A549 (cell line): ENCODE measurements at regions not wholly inside any gene's neighbourhood (a gene's known extent, or its start where the extent isn't known, plus 50 kb on each side); places are given as distances from the start of the nearest gene placed in this dataset.
"Not testable (repeated sequence)": the region's sequence is repeated elsewhere in the genome, so short reads cannot be mapped to it uniquely, and the experiment has no call there.

ENCODE experiments used
- ATAC-seq, 2 experiments: fragments of 200-7000 bp in 1 of 2; fragments of >200 bp in 1 of 2; cut with Nextera tagmentation in 1 of 2; cut with Tn5 transposase in 1 of 2; 3 replicates each; pipeline versions ENCODE4 v1.8.0 to v1.9.1; 2018 to 2020; ENCODE audit warnings: mild to moderate bottlenecking in 1 of 2, moderate library complexity in 1 of 2
- CTCF ChIA-PET: fragments of 300-600 bp; sonication (Branson Sonifier 250); formaldehyde crosslinking; extraction: SDS; loops from one replicate; lab custom pipeline; 2021; ENCODE audit warnings: antibody characterized with exemption, inconsistent platforms; lab: Yijun Ruan, JAX
- POLR2A ChIA-PET: fragments of 350-600 bp; formaldehyde crosslinking; extraction: SDS; loops from one replicate; lab custom pipeline; 2021; ENCODE audit warnings: antibody characterized with exemption, inconsistent platforms; lab: Yijun Ruan, JAX
- DNase-seq, 2 experiments: peaks; one replicate each; pipeline versions ENCODE4 v3.0.0 to v3.0.0-alpha.2; 2011 to 2016; ENCODE audit warnings: low read depth in 1 of 2, low spot score in 1 of 2
- FAIRE-seq: peaks from 2 replicates; lab custom pipeline; 2011; peaks lifted over from hg19 to GRCh38; lab: Jason Lieb, UNC
- H3K27ac ChIP-seq, 2 experiments: fragments of >200 bp; sonication (Bioruptor Twin); formaldehyde crosslinking; 3 replicates each; pipeline ENCODE4 v1.5.1; 2016 to 2017
- H3K4me1 ChIP-seq: fragments of >200 bp; sonication (Bioruptor Twin); formaldehyde crosslinking; 3 replicates; pipeline ENCODE4 v1.6.1; 2016
- H3K4me2 ChIP-seq: fragments of >200 bp; sonication (Bioruptor Twin); formaldehyde crosslinking; 3 replicates; pipeline ENCODE4 v1.6.1; 2016
- H3K4me3 ChIP-seq: fragments of >200 bp; sonication (Bioruptor Twin); formaldehyde crosslinking; 3 replicates; pipeline ENCODE4 v1.5.1; 2016
- H3K9me3 ChIP-seq: fragments of >200 bp; sonication (Bioruptor Twin); formaldehyde crosslinking; 3 replicates; pipeline ENCODE4 v1.6.1; 2016
- ATOH8 ChIP-seq: fragments of 250-450 bp; sonication (Bioruptor Pico); IDR thresholded peaks from 2 replicates; pipeline ENCODE4 v1.5.0; 2020; ENCODE audit warnings: low read depth, mild to moderate bottlenecking, moderate library complexity
- CBX2 ChIP-seq: fragments of 200-600 bp; sonication (generic); IDR thresholded peaks from 2 replicates; pipeline ENCODE4 v1.6.1; 2016; ENCODE audit warnings: low read depth, mild to moderate bottlenecking, borderline replicate concordance
- CBX8 ChIP-seq: fragments of 200-600 bp; sonication (generic); IDR thresholded peaks from 2 replicates; pipeline ENCODE4 v1.6.1; 2016
- CHD2 ChIP-seq: fragments of 150-350 bp; IDR thresholded peaks from 2 replicates; pipeline ENCODE4 v1.6.1; 2014; ENCODE audit warnings: low read length; ENCODE audit not compliant: partially characterized antibody
- EHMT2 ChIP-seq: fragments of 200-600 bp; sonication (generic); IDR thresholded peaks from 2 replicates; pipeline ENCODE4 v1.6.1; 2016; ENCODE audit warnings: antibody characterized with exemption, low read depth, mild to moderate bottlenecking, moderate library complexity
- EP300 ChIP-seq, 2 experiments: fragments of >200 bp; sonication (Bioruptor Twin); formaldehyde crosslinking; IDR thresholded peaks; 2 replicates in 1 of 2; 3 replicates in 1 of 2; pipeline ENCODE4 v1.6.1; 2016 to 2017
- HES2 ChIP-seq: fragments of >200 bp; sonication (Bioruptor Twin); formaldehyde crosslinking; IDR thresholded peaks from 2 replicates; pipeline ENCODE4 v1.6.1; 2016
- HMGXB4 ChIP-seq: fragments of 250-450 bp; sonication (Bioruptor Pico); IDR thresholded peaks from 2 replicates; pipeline ENCODE4 v1.5.0; 2021; ENCODE audit warnings: mild to moderate bottlenecking, moderate library complexity, borderline replicate concordance
- HOXA7 ChIP-seq: fragments of 250-450 bp; sonication (Bioruptor Pico); IDR thresholded peaks from 2 replicates; pipeline ENCODE4 v1.5.0; 2020; ENCODE audit warnings: mild to moderate bottlenecking, moderate library complexity
- HOXB13 ChIP-seq: fragments of 250-450 bp; sonication (Bioruptor Pico); IDR thresholded peaks from 2 replicates; pipeline ENCODE4 v1.5.0; 2020; ENCODE audit warnings: low read depth, mild to moderate bottlenecking, moderate library complexity
- HOXB5 ChIP-seq: fragments of 250-450 bp; sonication (Bioruptor Pico); IDR thresholded peaks from 2 replicates; pipeline ENCODE4 v1.5.0; 2020; ENCODE audit warnings: mild to moderate bottlenecking, moderate library complexity
- MAX ChIP-seq: IDR thresholded peaks from 2 replicates; pipeline ENCODE4 v1.6.1; 2012
- MAZ ChIP-seq: fragments of 150-350 bp; IDR thresholded peaks from 2 replicates; pipeline ENCODE4 v1.6.1; 2014; ENCODE audit warnings: antibody characterized with exemption, low read depth, low read length, borderline replicate concordance
- NFE2L2 ChIP-seq: fragments of 150-350 bp; conservative IDR thresholded peaks from 2 replicates; pipeline ENCODE4 v1.6.1; 2014; ENCODE audit warnings: low read length
- NR3C1 ChIP-seq: fragments of >200 bp; sonication (Bioruptor Twin); formaldehyde crosslinking; IDR thresholded peaks from 3 replicates; pipeline ENCODE4 v1.6.1; 2017
- PBX3 ChIP-seq: IDR thresholded peaks from 2 replicates; pipeline ENCODE4 v1.6.1; 2012
- POLR2AphosphoS2 ChIP-seq: conservative IDR thresholded peaks from 2 replicates; pipeline ENCODE4 v1.6.1; 2012; ENCODE audit warnings: low read length, improper control_type of control experiment, inconsistent platforms
- RCOR1 ChIP-seq: fragments of 150-350 bp; IDR thresholded peaks from 2 replicates; pipeline ENCODE4 v1.6.1; 2014; ENCODE audit warnings: antibody characterized with exemption, low read length, low read depth
- RFX5 ChIP-seq: fragments of 450-650 bp; IDR thresholded peaks from 2 replicates; pipeline ENCODE4 v1.7.1; 2014; ENCODE audit warnings: antibody characterized with exemption, mild to moderate bottlenecking, moderate library complexity
- TFCP2L1 ChIP-seq: fragments of 250-450 bp; sonication (Bioruptor Pico); IDR thresholded peaks from 2 replicates; pipeline ENCODE4 v1.5.0; 2021; ENCODE audit warnings: mild to moderate bottlenecking
- ZC3H11A ChIP-seq: fragments of 450-650 bp; IDR thresholded peaks from 2 replicates; pipeline ENCODE4 v1.6.1; 2014; ENCODE audit warnings: antibody characterized with exemption, mild to moderate bottlenecking
- ZNF302 ChIP-seq: fragments of 250-450 bp; sonication (Bioruptor Pico); IDR thresholded peaks from 2 replicates; pipeline ENCODE4 v1.9.0; 2021; ENCODE audit warnings: inconsistent platforms, mild to moderate bottlenecking, moderate library complexity
- ZSCAN20 ChIP-seq: fragments of 250-450 bp; sonication (Bioruptor Pico); IDR thresholded peaks from 2 replicates; pipeline ENCODE4 v1.8.0; 2022; ENCODE audit warnings: mild to moderate bottlenecking, moderate library complexity
- WGBS: methylation state at CpG from one replicate; pipeline ENCODE4 v1.1.6; 2017; ENCODE audit errors: missing lambda C conversion rate; 5-methylcytosine and 5-hydroxymethylcytosine counted together

- no peak for DNase-seq
- WGBS: 83% methylated on average over 1 of the region's 1 CpG
- Histone ChIP-seq H3K4me3 (no peak overlapping the region), H3K4me1 (no peaks in the 10 kb centered on the region)
- POLR2A ChIA-PET: no interaction called here
- no peak for FAIRE-seq
- no peak for TF ChIP-seq EP300 (IDR thresholded peaks at IDR 0.05)
- no peak for TF ChIP-seq EHMT2
- TF ChIP-seq CBX8: no peak
- TF ChIP-seq, all 56 proteins: peak for 0
- no peak for ATAC-seq
- Histone ChIP-seq H3K9me3 (no peaks in the 10 kb centered on the region), H3K4me2 (no peak overlapping the region), H3K27ac (no peak overlapping the region)
- CTCF ChIA-PET: no interaction called here
Observed at GRCh38 chr4:66766557-66766956, 778.7 kb downstream of the CENPC start.

- H3K9me3 ChIP-seq: no peaks in the 10 kb centered on the region
- DNase-seq (no peak), FAIRE-seq (no peak), ATAC-seq (no peak)
- POLR2A ChIA-PET: no interaction called here
- H3K4me3 ChIP-seq: no peak overlapping the region
- TF ChIP-seq CBX2: no peak
- TF ChIP-seq HES2: no peak
- no peak for TF ChIP-seq POLR2AphosphoS2
- no peak for TF ChIP-seq MAZ
- TF ChIP-seq MAX: no peak
- no peak for TF ChIP-seq ZNF302 (CRISPR knock-in tag)
- no peak for TF ChIP-seq NFE2L2
- TF ChIP-seq ZSCAN20: no peak
- TF ChIP-seq ATOH8: no peak
- no peak overlapping the region for H3K4me2 ChIP-seq
- WGBS: 63% methylated on average over 2 of the region's 2 CpGs
- no peaks in the 10 kb centered on the region for H3K4me1 ChIP-seq
- CTCF ChIA-PET: no interaction called here
- H3K27ac ChIP-seq: no peak overlapping the region
Observed at GRCh38 chr4:66750273-66750672, 795.0 kb downstream of the CENPC start.

GRCh38 chr4:66746918-66747317, 798.4 kb downstream of the CENPC start:
- H3K4me1 ChIP-seq, H3K4me2 ChIP-seq, ATAC-seq, H3K4me3 ChIP-seq, H3K9me3 ChIP-seq, H3K27ac ChIP-seq, DNase-seq, POLR2A ChIA-PET, FAIRE-seq: not testable (repeated sequence)
- WGBS: 89% methylated on average over 4 of the region's 4 CpGs
- CTCF ChIA-PET: interaction anchor here (0.7 kb wide), 1 partner anchor 12 kb away, joined by 3 read pairs; no protein-coding TSS in a partner anchor
- TF ChIP-seq ZC3H11A: peak; percentile 57

GRCh38 chr4:66741081-66741480, 804.2 kb downstream of the CENPC start:
- POLR2A ChIA-PET: no interaction called here
- no peak overlapping the region for H3K4me3 ChIP-seq
- CTCF ChIA-PET: no interaction called here
- WGBS: 70% methylated on average over 2 of the region's 2 CpGs
- no peak overlapping the region for H3K27ac ChIP-seq
- TF ChIP-seq MAX (no peak), ZNF302 (CRISPR knock-in tag) (no peak), MAZ (no peak), HOXA7 (no peak), NFE2L2 (no peak), EP300 (IDR thresholded peaks at IDR 0.05) (no peak), EHMT2 (no peak), HOXB13 (CRISPR knock-in tag) (no peak), TFCP2L1 (CRISPR knock-in tag) (no peak), RFX5 (no peak), HES2 (no peak), HMGXB4 (CRISPR knock-in tag) (no peak), CHD2 (no peak), HOXB5 (CRISPR knock-in tag) (no peak), PBX3 (no peak), RCOR1 (no peak), ZC3H11A (no peak), NR3C1 (no peak)
- TF ChIP-seq, all 56 proteins: peak for 0
- H3K4me2 ChIP-seq: no peak overlapping the region
- ATAC-seq: no peak
- no peak for DNase-seq
- no peaks in the 10 kb centered on the region for H3K9me3 ChIP-seq
- H3K4me1 ChIP-seq: no peaks in the 10 kb centered on the region
- FAIRE-seq: no peak
